Stomach (tissue), 8 donors: ENCODE measurements at regions not wholly inside any gene's neighbourhood (a gene's known extent, or its start where the extent isn't known, plus 50 kb on each side); places are given as distances from the start of the nearest gene placed in this dataset.
A peak's percentile ranks its signal among the peaks of the same experiment; 100 is the strongest.

Experiments used
- DNase-seq, 2 donors: peaks; one replicate each; pipeline versions ENCODE4 v3.0.0 to v3.0.0-alpha.2; 2013 to 2019
- H3K27ac ChIP-seq, 5 donors: fragments of 200-600 bp in 4 of 5; sonication (generic) in 4 of 5; one replicate each; pipeline ENCODE4 v1.5.1; 2013 to 2019; ENCODE audit warnings: mild to moderate bottlenecking in 1 of 5, moderate library complexity in 1 of 5
- H3K27me3 ChIP-seq, 3 donors: fragments of 200-600 bp; sonication (generic); one replicate each; pipeline ENCODE4 v1.5.1; 2017 to 2019; ENCODE audit warnings: mixed run types in 1 of 3
- H3K36me3 ChIP-seq, 4 donors: fragments of 200-600 bp; sonication (generic); 1 replicate in 3 of 4; 2 replicates in 1 of 4; pipeline ENCODE4 v1.5.1; 2016 to 2019
- H3K4me1 ChIP-seq, 4 donors: fragments of 200-600 bp; sonication (generic); one replicate each; pipeline ENCODE4 v1.5.1; 2016 to 2019
- H3K4me3 ChIP-seq, 4 donors: fragments of 200-600 bp; sonication (generic) in 3 of 4; one replicate each; pipeline ENCODE4 v1.5.1; 2016 to 2019; ENCODE audit warnings: mild to moderate bottlenecking in 1 of 4
- H3K9me3 ChIP-seq, 4 donors: fragments of 200-600 bp; sonication (generic); one replicate each; pipeline ENCODE4 v1.5.1; 2016 to 2019
- EP300 ChIP-seq: sonication (generic); formaldehyde crosslinking; IDR thresholded peaks from one replicate; pipeline ENCODE4 v1.6.1; 2017; ENCODE audit warnings: antibody characterized with exemption
- POLR2A ChIP-seq, 4 donors: fragments of 450-650 bp; IDR thresholded peaks; one replicate each; pipeline ENCODE4 v1.6.1; 2016; ENCODE audit warnings: antibody characterized with exemption in 4 of 4, control low read depth in 2 of 4, mild to moderate bottlenecking in 1 of 4, moderate library complexity in 1 of 4
- POLR2AphosphoS5 ChIP-seq, 3 donors: sonication (generic); formaldehyde crosslinking; IDR thresholded peaks; one replicate each; pipeline ENCODE4 v1.6.1; 2016; ENCODE audit warnings: antibody characterized with exemption in 3 of 3
- WGBS, 5 donors: extraction: QIAGEN DNeasy Blood & Tissue Kit in 3 of 5; methylation state at CpG; one replicate each; pipeline versions ENCODE4 v1.1.5 to v1.1.7; 2013 to 2018; 5-methylcytosine and 5-hydroxymethylcytosine counted together
- intact Hi-C: fragments of 100-400 bp; cut with DNase I; formaldehyde crosslinking; loops from one replicate; pipeline ENCODE4 v1.15.1; 2023; ENCODE audit warnings: low total_unique reads
- TF ChIP-seq, protein P1 (sequence below), 7 experiments: fragments of 450-650 bp in 4 of 7; fragments of 200-600 bp in 3 of 7; sonication (generic) in 3 of 7; IDR thresholded peaks; one replicate each; pipeline ENCODE4 v1.5.1; 2016 to 2019; ENCODE audit warnings: antibody characterized with exemption in 7 of 7, control low read depth in 2 of 7, mild to moderate bottlenecking in 1 of 7
- donor health status: healthy with polysubstance abuse.
- donor health status: Bipolar disorder and iron deficiency.
- donor health status: healthy.

DNA sequence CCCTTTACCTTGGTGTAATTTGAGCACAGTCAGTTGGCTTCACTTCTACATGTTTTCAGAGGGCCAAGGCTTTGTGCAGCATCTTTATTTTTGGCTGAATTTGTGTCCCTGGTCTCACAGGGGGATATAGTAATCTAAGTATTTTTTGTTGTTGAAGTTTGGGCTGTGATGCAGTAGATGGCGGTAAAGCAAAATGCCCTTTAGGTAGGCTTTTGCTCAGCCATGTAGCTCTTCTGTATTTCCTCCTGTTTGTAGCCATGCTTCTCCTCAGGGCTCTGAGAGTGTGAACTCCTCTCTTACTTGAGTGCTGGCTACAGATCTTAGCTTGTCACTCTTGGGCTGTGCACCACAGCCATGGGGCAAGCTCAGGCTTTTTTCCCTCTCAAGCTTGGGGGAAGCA is 328.6 kb downstream of the SLITRK5 start:
- Histone ChIP-seq H3K27me3 (no peaks in the 10 kb centered on the region), H3K9me3 (peaks cover 0 to 5% (median 0%) of the 10 kb centered on the region in 4 donors), H3K36me3 (no peaks in the 10 kb centered on the region), H3K27ac (no peak overlapping the region), H3K4me3 (no peak overlapping the region), H3K4me1 (no peaks in the 10 kb centered on the region)
- WGBS, 5 donors, result 77 to 98% (median 96%) methylated on average over 1 of the region's 1 CpG
- no peak for TF ChIP-seq POLR2AphosphoS5 (IDR thresholded peaks at IDR 0.05)
- TF ChIP-seq, protein P1, sequence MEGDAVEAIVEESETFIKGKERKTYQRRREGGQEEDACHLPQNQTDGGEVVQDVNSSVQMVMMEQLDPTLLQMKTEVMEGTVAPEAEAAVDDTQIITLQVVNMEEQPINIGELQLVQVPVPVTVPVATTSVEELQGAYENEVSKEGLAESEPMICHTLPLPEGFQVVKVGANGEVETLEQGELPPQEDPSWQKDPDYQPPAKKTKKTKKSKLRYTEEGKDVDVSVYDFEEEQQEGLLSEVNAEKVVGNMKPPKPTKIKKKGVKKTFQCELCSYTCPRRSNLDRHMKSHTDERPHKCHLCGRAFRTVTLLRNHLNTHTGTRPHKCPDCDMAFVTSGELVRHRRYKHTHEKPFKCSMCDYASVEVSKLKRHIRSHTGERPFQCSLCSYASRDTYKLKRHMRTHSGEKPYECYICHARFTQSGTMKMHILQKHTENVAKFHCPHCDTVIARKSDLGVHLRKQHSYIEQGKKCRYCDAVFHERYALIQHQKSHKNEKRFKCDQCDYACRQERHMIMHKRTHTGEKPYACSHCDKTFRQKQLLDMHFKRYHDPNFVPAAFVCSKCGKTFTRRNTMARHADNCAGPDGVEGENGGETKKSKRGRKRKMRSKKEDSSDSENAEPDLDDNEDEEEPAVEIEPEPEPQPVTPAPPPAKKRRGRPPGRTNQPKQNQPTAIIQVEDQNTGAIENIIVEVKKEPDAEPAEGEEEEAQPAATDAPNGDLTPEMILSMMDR (IDR thresholded peaks at IDR 0.05), result no peak
- TF ChIP-seq EP300, result no peak
- no peak for TF ChIP-seq POLR2A (IDR thresholded peaks at IDR 0.05)
- peak in 1 of 2 donors; percentile 3 for DNase-seq
- intact Hi-C loops, result no loop called here

DNA sequence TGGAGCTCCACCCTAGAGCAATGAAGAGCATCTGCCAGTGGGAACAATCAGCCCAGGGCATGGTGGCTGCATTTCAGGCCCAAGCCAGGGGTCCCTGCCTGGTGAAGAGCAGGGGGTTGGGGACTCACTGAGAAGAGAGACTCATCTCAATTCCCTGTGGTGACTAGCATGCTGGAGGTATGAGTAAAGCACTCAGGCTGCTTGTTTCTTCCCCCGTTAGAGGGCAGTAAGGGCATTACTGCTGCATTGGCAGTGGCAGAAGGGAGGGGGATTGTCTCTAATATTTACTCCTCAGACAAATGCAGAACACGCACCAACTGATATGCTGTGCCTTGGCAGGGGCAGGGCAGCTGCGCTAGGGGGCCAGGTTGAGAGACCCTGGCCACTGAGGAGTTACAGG is 329.1 kb downstream of the SLITRK5 start:
- H3K4me1 ChIP-seq, result no peaks in the 10 kb centered on the region
- DNase-seq, result no peak
- intact Hi-C loops, result no loop called here

DNA sequence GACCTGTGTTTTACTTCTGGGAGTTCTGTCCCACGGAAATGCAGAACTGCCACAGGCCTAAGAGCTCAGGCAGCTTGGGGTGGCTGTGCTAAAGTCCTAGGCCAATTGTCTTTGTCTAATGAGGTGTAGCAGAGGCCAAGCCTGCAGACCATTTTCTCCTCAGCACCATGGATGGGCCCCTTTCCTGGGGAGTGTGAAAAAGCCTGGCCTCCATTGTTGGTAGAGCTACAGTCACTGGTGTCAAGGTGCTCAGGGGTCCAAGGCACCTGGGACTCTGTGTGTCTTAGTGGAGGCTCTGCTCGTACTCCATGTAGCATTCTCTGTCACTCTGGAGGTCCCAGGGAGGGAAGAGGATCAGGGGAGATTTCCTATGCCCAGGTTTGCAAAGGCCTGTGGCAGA is 329.6 kb downstream of the SLITRK5 start:
- no peak for DNase-seq
- H3K9me3 ChIP-seq, result peaks cover 0 to 5% (median 0%) of the 10 kb centered on the region in 4 donors
- intact Hi-C loops, result no loop called here
- 51 to 96% (median 87%) methylated on average over 2 of the region's 2 CpGs for WGBS, 5 donors
- no peaks in the 10 kb centered on the region for H3K27me3 ChIP-seq
- TF ChIP-seq POLR2AphosphoS5 (IDR thresholded peaks at IDR 0.05) (no peak), POLR2A (IDR thresholded peaks at IDR 0.05) (no peak), EP300 (no peak)
- TF ChIP-seq, protein P1 (IDR thresholded peaks at IDR 0.05), result no peak
- H3K4me3 ChIP-seq, result no peak overlapping the region
- no peaks in the 10 kb centered on the region for H3K36me3 ChIP-seq
- H3K27ac ChIP-seq, result no peak overlapping the region
- H3K4me1 ChIP-seq, result no peaks in the 10 kb centered on the region

More for the DNA sequence above, 329.1 kb downstream of the SLITRK5 start:
- Histone ChIP-seq H3K9me3 (peaks cover 0 to 5% (median 0%) of the 10 kb centered on the region in 4 donors), H3K27ac (no peak overlapping the region), H3K4me3 (no peak overlapping the region), H3K36me3 (no peaks in the 10 kb centered on the region), H3K27me3 (no peaks in the 10 kb centered on the region)
- 77 to 88% (median 82%) methylated on average over 3 of the region's 3 CpGs for WGBS, 5 donors
- no peak for TF ChIP-seq POLR2AphosphoS5 (IDR thresholded peaks at IDR 0.05)
- no peak for TF ChIP-seq EP300
- TF ChIP-seq POLR2A (IDR thresholded peaks at IDR 0.05), result no peak

DNA sequence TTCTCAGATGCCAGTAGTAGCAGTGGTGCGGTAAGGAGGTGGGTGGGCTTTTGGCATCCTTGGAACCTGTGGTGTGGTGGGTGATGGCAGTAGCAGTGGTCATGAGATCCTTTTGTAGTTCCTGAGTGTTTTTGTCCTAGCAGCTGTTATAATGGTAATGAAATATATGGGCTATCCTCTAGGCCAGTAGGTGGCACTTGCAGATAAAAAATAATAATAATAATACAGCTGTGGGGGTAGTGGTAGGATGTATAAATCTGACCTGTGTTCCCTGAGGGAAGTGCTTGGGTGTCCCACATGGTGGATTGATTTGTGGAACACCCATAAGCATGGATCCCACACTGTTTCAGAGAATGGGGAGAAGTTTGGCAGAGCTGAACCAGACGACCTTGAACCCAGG is 334.0 kb downstream of the SLITRK5 start:
- no peak for TF ChIP-seq EP300
- Histone ChIP-seq H3K27ac (no peak overlapping the region), H3K36me3 (no peaks in the 10 kb centered on the region), H3K4me1 (no peaks in the 10 kb centered on the region), H3K9me3 (no peaks in the 10 kb centered on the region), H3K27me3 (no peaks in the 10 kb centered on the region), H3K4me3 (no peak overlapping the region)
- no peak for DNase-seq
- WGBS, 5 donors, result 69 to 91% (median 83%) methylated on average over 2 of the region's 2 CpGs
- intact Hi-C loops, result no loop called here

DNA sequence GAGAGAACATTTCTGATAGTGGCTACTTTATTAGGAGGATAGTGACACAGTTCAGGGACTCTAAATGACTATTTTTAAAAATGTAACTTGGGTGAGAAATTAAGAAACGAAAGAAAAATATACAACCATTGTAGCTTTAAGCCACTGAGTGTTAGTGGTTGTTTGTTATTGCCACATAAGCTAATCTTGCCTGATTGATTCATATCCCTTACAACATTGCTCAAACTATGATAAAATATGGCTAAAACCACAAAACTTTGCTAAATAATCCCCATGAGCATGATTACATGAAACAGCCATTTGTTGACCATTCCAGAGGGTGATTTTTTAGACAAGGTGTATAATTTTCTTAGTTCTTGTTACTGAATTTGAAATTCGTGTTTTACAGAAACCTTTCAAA is 343.4 kb downstream of the SLITRK5 start:
- Histone ChIP-seq H3K27ac (no peak overlapping the region), H3K36me3 (no peaks in the 10 kb centered on the region), H3K27me3 (no peaks in the 10 kb centered on the region), H3K9me3 (peaks cover 0 to 14% (median 0%) of the 10 kb centered on the region in 4 donors), H3K4me1 (no peaks in the 10 kb centered on the region), H3K4me3 (no peak overlapping the region)
- DNase-seq, result no peak
- 65 to 81% (median 74%) methylated on average over 2 of the region's 2 CpGs for WGBS, 5 donors
- TF ChIP-seq POLR2AphosphoS5 (IDR thresholded peaks at IDR 0.05) (no peak), POLR2A (IDR thresholded peaks at IDR 0.05) (no peak)
- TF ChIP-seq, protein P1 (IDR thresholded peaks at IDR 0.05), result no peak
- intact Hi-C loops, result no loop called here
